ENCODE measurements at regions not wholly inside any gene's neighbourhood (a gene's known extent, or its start where the extent isn't known, plus 50 kb on each side); places are given as distances from the start of the nearest gene placed in this dataset.
"Not testable (repeated sequence)": the region's sequence is repeated elsewhere in the genome, so short reads cannot be mapped to it uniquely, and the experiment has no call there.

- no peak overlapping the region for H3K27ac Mint-ChIP-seq (ENCODE audit: unreplicated experiment)
- no peaks in the 10 kb centered on the region for H3K36me3 Mint-ChIP-seq (ENCODE audit: low read depth, unreplicated experiment)
- TF ChIP-seq CTCF (IDR thresholded peaks at IDR 0.05; ENCODE audit: unreplicated experiment), result no peak
- H3K9me3 Mint-ChIP-seq (ENCODE audit: unreplicated experiment), result no peaks in the 10 kb centered on the region
- H3K4me3 Mint-ChIP-seq (ENCODE audit: unreplicated experiment), result no peak overlapping the region
- no peak for DNase-seq (ENCODE audit: low spot score)
- H3K4me1 Mint-ChIP-seq (ENCODE audit: unreplicated experiment), result no peaks in the 10 kb centered on the region
- H3K27me3 Mint-ChIP-seq (ENCODE audit: unreplicated experiment), result peaks cover 2% of the 10 kb centered on the region
Measured at GRCh38 chr6:121544691-121545090, 109.2 kb downstream of the GJA1 start.

GRCh38 chr6:121548131-121548530 is 112.7 kb downstream of the GJA1 start:
- Mint-ChIP-seq H3K4me1 (ENCODE audit: unreplicated experiment) (no peaks in the 10 kb centered on the region), H3K36me3 (ENCODE audit: low read depth, unreplicated experiment) (no peaks in the 10 kb centered on the region), H3K27me3 (ENCODE audit: unreplicated experiment) (no peaks in the 10 kb centered on the region), H3K4me3 (ENCODE audit: unreplicated experiment) (no peak overlapping the region), H3K27ac (ENCODE audit: unreplicated experiment) (no peak overlapping the region), H3K9me3 (ENCODE audit: unreplicated experiment) (no peaks in the 10 kb centered on the region)
- no peak for TF ChIP-seq CTCF (IDR thresholded peaks at IDR 0.05; ENCODE audit: unreplicated experiment)
- no peak for DNase-seq (ENCODE audit: low spot score)

- no peaks in the 10 kb centered on the region for H3K9me3 Mint-ChIP-seq (ENCODE audit: unreplicated experiment)
- no peaks in the 10 kb centered on the region for H3K27me3 Mint-ChIP-seq (ENCODE audit: unreplicated experiment)
- no peak overlapping the region for H3K27ac Mint-ChIP-seq (ENCODE audit: unreplicated experiment)
- TF ChIP-seq CTCF (IDR thresholded peaks at IDR 0.05; ENCODE audit: unreplicated experiment), result no peak
- no peaks in the 10 kb centered on the region for H3K4me1 Mint-ChIP-seq (ENCODE audit: unreplicated experiment)
- H3K4me3 Mint-ChIP-seq (ENCODE audit: unreplicated experiment), result no peak overlapping the region
- H3K36me3 Mint-ChIP-seq (ENCODE audit: low read depth, unreplicated experiment), result no peaks in the 10 kb centered on the region
- DNase-seq (ENCODE audit: low spot score), result no peak
Measured at GRCh38 chr6:121549736-121550135, 114.3 kb downstream of the GJA1 start.

GRCh38 chr6:121550491-121551010 is 115.1 kb downstream of the GJA1 start:
- H3K9me3 Mint-ChIP-seq (ENCODE audit: unreplicated experiment), result no peaks in the 10 kb centered on the region
- TF ChIP-seq CTCF (IDR thresholded peaks at IDR 0.05; ENCODE audit: unreplicated experiment), result no peak
- no peaks in the 10 kb centered on the region for H3K36me3 Mint-ChIP-seq (ENCODE audit: low read depth, unreplicated experiment)
- no peak for DNase-seq (ENCODE audit: low spot score)
- no peaks in the 10 kb centered on the region for H3K27me3 Mint-ChIP-seq (ENCODE audit: unreplicated experiment)
- H3K27ac Mint-ChIP-seq (ENCODE audit: unreplicated experiment), result no peak overlapping the region
- no peak overlapping the region for H3K4me3 Mint-ChIP-seq (ENCODE audit: unreplicated experiment)
- H3K4me1 Mint-ChIP-seq (ENCODE audit: unreplicated experiment), result no peaks in the 10 kb centered on the region

- H3K27me3 Mint-ChIP-seq (ENCODE audit: unreplicated experiment), result no peaks in the 10 kb centered on the region
- DNase-seq (ENCODE audit: low spot score), result no peak
- no peak overlapping the region for H3K27ac Mint-ChIP-seq (ENCODE audit: unreplicated experiment)
- no peak overlapping the region for H3K4me3 Mint-ChIP-seq (ENCODE audit: unreplicated experiment)
- no peaks in the 10 kb centered on the region for H3K36me3 Mint-ChIP-seq (ENCODE audit: low read depth, unreplicated experiment)
- TF ChIP-seq CTCF (IDR thresholded peaks at IDR 0.05; ENCODE audit: unreplicated experiment), result no peak
- no peaks in the 10 kb centered on the region for H3K9me3 Mint-ChIP-seq (ENCODE audit: unreplicated experiment)
- H3K4me1 Mint-ChIP-seq (ENCODE audit: unreplicated experiment), result no peaks in the 10 kb centered on the region
Measured at GRCh38 chr6:121555201-121555600, 119.8 kb downstream of the GJA1 start.

GRCh38 chr6:121556149-121556548 is 120.7 kb downstream of the GJA1 start:
- H3K4me3 Mint-ChIP-seq (ENCODE audit: unreplicated experiment); H3K27ac Mint-ChIP-seq (ENCODE audit: unreplicated experiment); H3K9me3 Mint-ChIP-seq (ENCODE audit: unreplicated experiment); DNase-seq (ENCODE audit: low spot score); H3K27me3 Mint-ChIP-seq (ENCODE audit: unreplicated experiment); H3K4me1 Mint-ChIP-seq (ENCODE audit: unreplicated experiment); H3K36me3 Mint-ChIP-seq (ENCODE audit: low read depth, unreplicated experiment): not testable (repeated sequence)
